ENCODE measurements at regions not wholly inside any gene's neighbourhood (a gene's known extent, or its start where the extent isn't known, plus 50 kb on each side); places are given as distances from the start of the nearest gene placed in this dataset.

GRCh38 chr11:96551136-96551535 is 161.3 kb downstream of the JRKL start:
- TF ChIP-seq, protein P1, sequence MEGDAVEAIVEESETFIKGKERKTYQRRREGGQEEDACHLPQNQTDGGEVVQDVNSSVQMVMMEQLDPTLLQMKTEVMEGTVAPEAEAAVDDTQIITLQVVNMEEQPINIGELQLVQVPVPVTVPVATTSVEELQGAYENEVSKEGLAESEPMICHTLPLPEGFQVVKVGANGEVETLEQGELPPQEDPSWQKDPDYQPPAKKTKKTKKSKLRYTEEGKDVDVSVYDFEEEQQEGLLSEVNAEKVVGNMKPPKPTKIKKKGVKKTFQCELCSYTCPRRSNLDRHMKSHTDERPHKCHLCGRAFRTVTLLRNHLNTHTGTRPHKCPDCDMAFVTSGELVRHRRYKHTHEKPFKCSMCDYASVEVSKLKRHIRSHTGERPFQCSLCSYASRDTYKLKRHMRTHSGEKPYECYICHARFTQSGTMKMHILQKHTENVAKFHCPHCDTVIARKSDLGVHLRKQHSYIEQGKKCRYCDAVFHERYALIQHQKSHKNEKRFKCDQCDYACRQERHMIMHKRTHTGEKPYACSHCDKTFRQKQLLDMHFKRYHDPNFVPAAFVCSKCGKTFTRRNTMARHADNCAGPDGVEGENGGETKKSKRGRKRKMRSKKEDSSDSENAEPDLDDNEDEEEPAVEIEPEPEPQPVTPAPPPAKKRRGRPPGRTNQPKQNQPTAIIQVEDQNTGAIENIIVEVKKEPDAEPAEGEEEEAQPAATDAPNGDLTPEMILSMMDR (IDR thresholded peaks at IDR 0.05) = no peak
- no peak for TF ChIP-seq POLR2A (IDR thresholded peaks at IDR 0.05)
- TF ChIP-seq EP300 (IDR thresholded peaks at IDR 0.05) = no peak
- TF ChIP-seq POLR2AphosphoS5 (IDR thresholded peaks at IDR 0.05) = no peak

Measured in sigmoid colon (tissue), 4 donors.